K562 (cell line): ENCODE measurements at regions not wholly inside any gene's neighbourhood (a gene's known extent, or its start where the extent isn't known, plus 50 kb on each side); places are given as distances from the start of the nearest gene placed in this dataset.
A peak's percentile ranks its signal among the peaks of the same experiment; 100 is the strongest.

Experiments
- COPS2 ChIP-seq: fragments of 450-650 bp; conservative IDR thresholded peaks from 2 replicates; pipeline ENCODE4 v1.6.1; 2016; ENCODE audit warnings: mild to moderate bottlenecking, moderate library complexity
- DIDO1 ChIP-seq: fragments of 450-650 bp; IDR thresholded peaks from 2 replicates; pipeline ENCODE4 v1.6.1; 2016; ENCODE audit warnings: low read depth, missing biosample characterization, missing genetic modification characterization
- JUNB ChIP-seq: fragments of 450-650 bp; formaldehyde crosslinking; conservative IDR thresholded peaks from 2 replicates; pipeline ENCODE4 v1.4.0; 2020; ENCODE audit warnings: mild to moderate bottlenecking
- KHSRP ChIP-seq: fragments of 450-650 bp; IDR thresholded peaks from 2 replicates; pipeline ENCODE4 v1.6.1; 2017
- MTA1 ChIP-seq: fragments of 450-650 bp; IDR thresholded peaks from 2 replicates; pipeline ENCODE4 v1.6.1; 2017; ENCODE audit warnings: borderline replicate concordance
- NONO ChIP-seq, 2 experiments: fragments of 200-400 bp in 1 of 2; fragments of 450-650 bp in 1 of 2; formaldehyde crosslinking in 1 of 2; IDR thresholded peaks; 2 replicates each; pipeline ENCODE4 v1.6.1; 2017; ENCODE audit warnings: low read depth in 2 of 2, mild to moderate bottlenecking in 2 of 2, moderate library complexity in 2 of 2, low read length in 1 of 2
- RFX5 ChIP-seq: IDR thresholded peaks from 2 replicates; pipeline ENCODE4 v1.6.1; 2011; ENCODE audit warnings: low read depth, mild to moderate bottlenecking, improper control_type of control experiment, low read length
- SAFB2 ChIP-seq: fragments of 200-400 bp; formaldehyde crosslinking; IDR thresholded peaks from 2 replicates; pipeline ENCODE4 v1.6.1; 2018; ENCODE audit warnings: borderline replicate concordance, low read length, low read depth, moderate library complexity; ENCODE audit not compliant: severe bottlenecking
- SIN3B ChIP-seq: fragments of 450-650 bp; IDR thresholded peaks from 2 replicates; pipeline ENCODE4 v1.6.1; 2017; ENCODE audit warnings: low read depth, mild to moderate bottlenecking, moderate library complexity
- ZBTB40 ChIP-seq, 2 experiments: fragments of 450-650 bp in 1 of 2; sonication (generic) in 1 of 2; formaldehyde crosslinking in 1 of 2; IDR thresholded peaks; 2 replicates each; pipeline versions ENCODE4 v1.7.1 to v1.9.0; 2016 to 2022; ENCODE audit warnings: inconsistent platforms in 1 of 2, mild to moderate bottlenecking in 1 of 2, missing genetic modification reagents in 1 of 2
- ZNF311 ChIP-seq: fragments of 250-450 bp; sonication (Bioruptor Pico); IDR thresholded peaks from 2 replicates; pipeline ENCODE4 v1.4.0; 2020; ENCODE audit warnings: mild to moderate bottlenecking, moderate library complexity
- ZNF316 ChIP-seq: fragments of 450-650 bp; IDR thresholded peaks from 2 replicates; pipeline ENCODE4 v1.6.1; 2016
- ZNF511 ChIP-seq: sonication (generic); formaldehyde crosslinking; IDR thresholded peaks from 2 replicates; pipeline ENCODE4 v1.8.0; 2022; ENCODE audit warnings: mild to moderate bottlenecking, missing genetic modification reagents
- TF ChIP-seq, protein P1 (sequence below): IDR thresholded peaks from 3 replicates; pipeline ENCODE4 v1.6.1; 2011; ENCODE audit warnings: borderline replicate concordance, mild to moderate bottlenecking; ENCODE audit not compliant: insufficient read length, insufficient read depth
- TF ChIP-seq, protein P2 (sequence below): fragments of 450-650 bp; conservative IDR thresholded peaks from 2 replicates; pipeline ENCODE4 v1.6.1; 2016; ENCODE audit warnings: missing genetic modification characterization, low read depth, mild to moderate bottlenecking, control low read depth, missing compliant biosample characterization

GRCh38 chr6:27582928-27583725 lies 110.2 kb upstream of the ZNF184 start (continued):
- TF ChIP-seq ZNF511 (CRISPR knock-in tag) = no peak
- no peak for TF ChIP-seq DIDO1
- no peak for TF ChIP-seq COPS2
- TF ChIP-seq, protein P1, sequence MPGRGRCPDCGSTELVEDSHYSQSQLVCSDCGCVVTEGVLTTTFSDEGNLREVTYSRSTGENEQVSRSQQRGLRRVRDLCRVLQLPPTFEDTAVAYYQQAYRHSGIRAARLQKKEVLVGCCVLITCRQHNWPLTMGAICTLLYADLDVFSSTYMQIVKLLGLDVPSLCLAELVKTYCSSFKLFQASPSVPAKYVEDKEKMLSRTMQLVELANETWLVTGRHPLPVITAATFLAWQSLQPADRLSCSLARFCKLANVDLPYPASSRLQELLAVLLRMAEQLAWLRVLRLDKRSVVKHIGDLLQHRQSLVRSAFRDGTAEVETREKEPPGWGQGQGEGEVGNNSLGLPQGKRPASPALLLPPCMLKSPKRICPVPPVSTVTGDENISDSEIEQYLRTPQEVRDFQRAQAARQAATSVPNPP = no peak
- no peak for TF ChIP-seq JUNB (CRISPR knock-in tag)
- no peak for TF ChIP-seq SIN3B
- TF ChIP-seq ZNF316 = no peak
- no peak for TF ChIP-seq MTA1
- TF ChIP-seq ZNF311 (CRISPR knock-in tag) = no peak
- peak; percentile 56; the same call in 1 of the 2 replicates for TF ChIP-seq RFX5
- TF ChIP-seq SAFB2 = no peak
- TF ChIP-seq KHSRP = no peak
- peak; percentile 83 for TF ChIP-seq ZBTB40 (IDR thresholded peaks at IDR 0.05)
- no peak for TF ChIP-seq ZBTB40 (CRISPR knock-in tag; IDR thresholded peaks at IDR 0.05)
- 0 out of 4 replicates have a peak, but pooled peaks of 1 of the 2 experiments have one; percentile 23 for TF ChIP-seq NONO (IDR thresholded peaks at IDR 0.05; ENCODE audit: low read depth in 2 of 2, low read length in 1 of 2)
- TF ChIP-seq, protein P2, sequence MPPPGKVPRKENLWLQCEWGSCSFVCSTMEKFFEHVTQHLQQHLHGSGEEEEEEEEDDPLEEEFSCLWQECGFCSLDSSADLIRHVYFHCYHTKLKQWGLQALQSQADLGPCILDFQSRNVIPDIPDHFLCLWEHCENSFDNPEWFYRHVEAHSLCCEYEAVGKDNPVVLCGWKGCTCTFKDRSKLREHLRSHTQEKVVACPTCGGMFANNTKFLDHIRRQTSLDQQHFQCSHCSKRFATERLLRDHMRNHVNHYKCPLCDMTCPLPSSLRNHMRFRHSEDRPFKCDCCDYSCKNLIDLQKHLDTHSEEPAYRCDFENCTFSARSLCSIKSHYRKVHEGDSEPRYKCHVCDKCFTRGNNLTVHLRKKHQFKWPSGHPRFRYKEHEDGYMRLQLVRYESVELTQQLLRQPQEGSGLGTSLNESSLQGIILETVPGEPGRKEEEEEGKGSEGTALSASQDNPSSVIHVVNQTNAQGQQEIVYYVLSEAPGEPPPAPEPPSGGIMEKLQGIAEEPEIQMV (tag) = no peak
